C1 segment of cervical spinal cord (tissue), 14 donors: ENCODE measurements at regions not wholly inside any gene's neighbourhood (a gene's known extent, or its start where the extent isn't known, plus 50 kb on each side); places are given as distances from the start of the nearest gene placed in this dataset.

Source experiments
- DNase-seq, 14 donors: peaks; one replicate each; lab custom pipeline; 2025; lab: John Stamatoyannopoulos, UW

DNA sequence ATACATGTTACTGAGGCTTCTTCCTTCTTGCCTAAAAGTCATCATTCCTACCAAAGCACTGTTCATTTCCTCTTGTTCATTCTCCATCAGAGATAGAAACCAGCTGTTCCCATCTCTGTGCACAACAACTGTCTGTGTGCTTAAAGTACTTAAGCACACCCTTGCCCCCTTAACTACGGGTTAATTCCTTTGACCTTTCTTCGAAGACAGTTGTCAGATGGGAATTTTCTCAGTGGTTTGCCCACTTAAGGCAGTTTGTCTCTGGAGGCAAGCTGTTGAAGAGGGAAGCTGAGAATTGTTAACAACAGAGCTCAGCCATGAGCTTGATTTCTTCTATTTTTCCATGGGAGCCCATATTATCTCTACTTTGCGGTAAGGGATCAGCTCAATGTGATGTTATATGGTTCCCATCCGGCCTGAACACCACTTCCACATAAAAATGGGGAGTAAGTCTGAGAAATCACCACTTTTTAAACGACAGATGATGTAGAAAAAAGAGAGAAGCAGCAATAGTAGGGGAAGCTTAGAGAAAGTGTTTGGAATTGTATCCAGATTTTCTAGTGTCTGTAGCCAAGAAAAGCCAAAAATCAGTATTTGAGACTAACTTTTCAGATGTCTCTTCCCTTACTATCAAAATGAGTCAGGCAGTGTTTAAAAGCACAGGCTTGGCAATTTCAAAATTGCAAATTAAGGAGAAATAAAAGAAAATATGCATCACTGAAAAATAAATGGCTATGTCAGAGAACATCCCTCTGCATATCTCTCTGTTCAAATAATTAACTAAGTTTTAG lies 194.4 kb downstream of the SLIT2 start:
- DNase-seq: no peak

DNA sequence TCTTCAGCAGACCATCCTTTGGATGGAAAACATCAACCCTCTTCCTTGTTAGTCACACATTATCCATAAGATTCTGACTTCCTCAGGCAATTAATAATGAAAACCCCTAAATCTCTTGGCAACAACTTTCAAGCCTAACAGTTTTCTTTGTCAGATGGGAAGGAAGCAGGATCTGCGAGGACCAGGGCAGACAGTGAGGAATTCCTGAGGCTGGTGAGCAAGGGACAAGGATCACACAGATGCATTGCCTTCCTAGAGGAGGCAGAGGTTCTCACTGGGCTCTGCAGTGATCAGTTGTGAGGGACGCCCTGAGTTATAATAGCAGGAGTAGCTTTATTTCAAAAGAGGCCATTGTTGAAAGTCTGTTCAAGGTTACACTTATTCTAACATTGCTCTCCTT lies 195.4 kb downstream of the SLIT2 start:
- DNase-seq: no peak

DNA sequence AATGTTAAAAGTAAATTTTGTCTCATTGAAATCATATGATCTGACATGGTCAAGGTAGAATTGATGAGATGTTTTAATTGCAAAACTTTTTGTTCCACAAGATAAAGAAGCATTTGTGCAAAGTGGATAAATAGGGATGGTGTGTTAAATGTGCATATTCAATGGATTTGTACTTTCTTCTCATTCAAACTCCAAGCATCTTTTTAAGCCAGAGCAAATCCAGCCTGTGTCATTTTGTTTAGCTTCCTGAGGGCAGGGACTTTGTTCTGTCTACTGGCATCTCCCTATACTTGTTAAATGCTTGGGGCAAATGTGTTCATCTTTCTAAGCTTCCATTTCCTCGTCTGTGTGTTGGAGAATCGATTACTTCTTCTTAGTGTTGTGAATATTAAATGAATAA lies 200.3 kb downstream of the SLIT2 start:
- DNase-seq: no peak

DNA sequence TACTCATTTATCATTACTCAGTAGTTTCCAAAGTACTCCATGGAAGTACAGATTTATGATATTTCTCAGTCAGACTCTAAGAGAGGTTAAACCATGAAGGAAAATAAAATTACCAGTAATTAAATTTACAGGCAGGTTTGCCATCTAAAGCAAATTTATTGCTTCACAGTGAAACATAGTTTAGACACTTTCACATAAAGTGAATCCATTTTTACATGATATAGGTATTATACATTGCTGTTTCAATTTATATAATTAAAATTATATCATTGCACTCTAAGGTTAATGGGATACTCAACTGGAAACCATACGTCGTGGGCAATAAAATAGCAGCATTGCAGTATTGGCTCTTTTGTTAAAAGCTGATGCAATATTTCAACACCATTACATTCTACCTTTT lies 202.8 kb downstream of the SLIT2 start:
- DNase-seq: no peak

DNA sequence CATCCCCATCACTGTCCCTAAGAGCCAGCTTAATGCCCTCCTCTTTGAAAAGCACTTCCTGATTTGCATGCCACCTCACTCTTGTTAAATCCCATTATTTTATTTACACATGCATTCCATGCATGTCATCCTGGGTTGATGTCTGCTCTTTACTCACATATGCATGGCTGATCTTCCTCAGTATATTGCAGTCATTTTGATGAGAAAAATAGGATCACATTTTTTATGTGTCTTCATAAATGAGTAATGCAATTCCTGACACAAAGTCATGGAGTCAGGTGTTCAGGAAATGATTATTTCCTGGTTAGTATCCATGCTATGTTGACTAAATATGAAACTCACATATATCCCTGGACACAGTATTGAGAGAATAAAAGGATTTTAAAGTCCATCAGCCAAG lies 204.7 kb downstream of the SLIT2 start:
- no peak for DNase-seq

DNA sequence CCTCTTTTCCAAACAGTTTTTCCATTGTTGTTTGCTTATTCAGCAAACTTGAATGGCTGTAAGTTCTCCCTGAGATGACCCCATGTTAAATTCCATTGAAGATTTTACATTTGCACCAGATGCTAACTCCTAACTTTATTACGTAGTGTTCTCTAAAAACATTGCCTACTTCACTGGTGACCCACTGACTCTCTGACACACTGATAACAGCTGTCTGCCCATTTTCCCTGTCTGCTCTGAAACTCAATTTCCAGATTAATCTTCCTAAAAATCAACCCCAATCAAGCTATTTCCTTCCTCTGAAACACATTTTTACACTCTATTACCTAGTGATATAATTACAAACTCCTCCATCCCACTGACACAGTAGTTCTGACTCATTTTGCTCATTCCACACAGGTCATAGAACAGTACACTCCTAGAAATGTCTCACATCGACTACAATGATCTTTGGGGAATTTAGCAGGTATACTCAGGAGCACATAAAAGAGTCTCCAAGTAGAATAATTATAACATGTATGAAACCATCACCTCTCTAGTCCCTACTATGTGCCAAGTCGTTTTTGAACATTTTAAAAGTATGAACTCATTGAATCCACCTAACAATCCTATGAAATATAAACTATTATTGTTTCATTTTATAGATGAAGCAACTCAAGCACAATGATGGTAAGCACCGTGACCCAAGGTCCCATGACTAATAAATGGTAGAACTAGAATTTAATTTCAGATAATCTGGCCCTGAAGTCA lies 210.9 kb downstream of the SLIT2 start:
- no peak for DNase-seq

DNA sequence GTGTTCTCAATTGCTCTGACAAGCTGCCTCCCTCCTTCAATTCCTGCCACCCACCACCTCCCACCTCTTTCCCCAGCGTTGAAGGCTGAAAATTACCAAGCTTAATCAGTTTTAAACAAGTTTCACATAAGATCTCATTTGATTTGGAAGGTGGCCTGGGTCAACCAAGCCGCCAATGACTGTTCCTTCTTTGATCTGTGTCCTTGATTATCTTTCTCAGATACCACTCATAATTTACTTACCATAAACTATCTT lies 211.4 kb downstream of the SLIT2 start:
- DNase-seq: no peak

DNA sequence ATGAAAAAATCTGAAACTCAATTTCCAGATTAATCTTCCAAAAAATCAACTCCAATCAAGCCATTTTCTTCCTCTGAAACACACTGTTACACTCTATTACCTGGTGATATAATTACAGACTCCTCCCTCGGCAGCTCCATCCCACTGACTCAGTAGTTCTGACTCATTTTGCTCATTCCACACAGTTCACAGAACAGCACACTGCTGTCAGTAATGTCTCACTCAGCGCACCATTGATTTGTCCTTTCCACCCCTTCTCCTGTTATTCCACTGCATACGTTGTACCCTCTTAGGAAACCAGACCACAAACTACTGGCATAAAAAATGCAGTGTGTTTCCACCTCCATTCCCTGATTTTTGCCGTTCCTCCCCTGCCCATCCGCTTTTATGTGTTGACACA lies 212.7 kb downstream of the SLIT2 start:
- DNase-seq: no peak

- DNase-seq: no peak
Observed at GRCh38 chr4:20474119-20474518, 222.4 kb downstream of the SLIT2 start.

GRCh38 chr4:20478412-20478811 lies 221.8 kb upstream of the PACRGL start:
- no peak for DNase-seq

DNA sequence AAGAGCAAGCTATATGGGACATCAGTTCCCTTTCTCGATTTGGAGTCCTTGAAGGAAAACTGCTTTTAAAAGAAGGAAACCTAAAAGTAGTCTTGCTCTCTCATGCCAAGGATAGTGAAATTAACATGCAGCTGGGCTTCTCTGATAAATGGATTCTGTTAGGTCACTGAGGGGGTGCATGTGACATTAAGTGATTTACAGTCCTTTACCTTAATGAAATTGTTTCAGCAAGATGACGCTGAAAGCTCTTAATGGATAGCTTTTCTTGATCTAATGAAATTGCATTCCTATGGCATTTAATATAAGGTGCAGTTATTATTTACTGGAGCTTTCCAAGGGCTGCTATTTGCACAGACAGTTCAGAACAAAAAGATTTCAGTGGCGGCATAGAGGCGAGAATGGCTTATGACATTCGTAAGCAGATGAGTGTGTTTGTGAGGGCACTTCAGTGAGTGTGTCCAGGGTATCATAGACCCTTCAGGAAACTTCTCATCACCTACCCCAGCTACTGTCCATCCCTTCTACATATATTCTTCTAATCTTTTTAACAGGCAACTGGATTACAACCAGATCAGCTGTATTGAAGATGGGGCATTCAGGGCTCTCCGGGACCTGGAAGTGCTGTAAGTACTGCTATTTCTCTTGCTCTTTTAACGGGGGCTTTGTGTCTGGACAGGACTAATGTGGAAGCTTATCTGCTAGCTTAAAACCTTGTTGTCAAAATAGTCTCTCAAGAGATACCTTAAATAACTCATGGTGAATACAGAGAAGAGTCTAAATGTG lies 219.9 kb upstream of the PACRGL start:
- DNase-seq: no peak

- no peak for DNase-seq
Observed at GRCh38 chr4:20483416-20483815, 216.8 kb upstream of the PACRGL start.

GRCh38 chr4:20486433-20486832 lies 213.8 kb upstream of the PACRGL start:
- DNase-seq: no peak

GRCh38 chr4:20487446-20487845 lies 212.8 kb upstream of the PACRGL start:
- no peak for DNase-seq

GRCh38 chr4:20487852-20488251 lies 212.4 kb upstream of the PACRGL start:
- DNase-seq: no peak

DNA sequence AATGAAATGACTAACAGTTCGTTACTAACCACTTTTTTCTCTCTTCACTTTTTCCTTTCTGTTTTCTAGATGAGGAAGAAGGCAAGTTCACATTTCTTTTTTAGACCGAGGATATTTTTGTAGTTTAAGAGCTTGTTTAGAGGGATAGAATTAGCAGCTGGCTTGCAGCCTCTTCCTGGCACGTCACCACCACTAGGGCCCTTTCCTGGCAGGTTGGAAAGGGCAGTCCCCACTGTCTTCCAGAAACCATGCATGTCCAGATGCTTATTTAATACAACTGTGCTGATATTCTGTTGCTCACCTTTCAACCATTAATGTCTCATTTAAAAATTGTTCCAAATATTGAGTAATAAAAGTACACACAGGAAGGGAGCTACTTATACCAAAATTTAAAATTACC lies 209.5 kb upstream of the PACRGL start:
- DNase-seq: no peak

DNA sequence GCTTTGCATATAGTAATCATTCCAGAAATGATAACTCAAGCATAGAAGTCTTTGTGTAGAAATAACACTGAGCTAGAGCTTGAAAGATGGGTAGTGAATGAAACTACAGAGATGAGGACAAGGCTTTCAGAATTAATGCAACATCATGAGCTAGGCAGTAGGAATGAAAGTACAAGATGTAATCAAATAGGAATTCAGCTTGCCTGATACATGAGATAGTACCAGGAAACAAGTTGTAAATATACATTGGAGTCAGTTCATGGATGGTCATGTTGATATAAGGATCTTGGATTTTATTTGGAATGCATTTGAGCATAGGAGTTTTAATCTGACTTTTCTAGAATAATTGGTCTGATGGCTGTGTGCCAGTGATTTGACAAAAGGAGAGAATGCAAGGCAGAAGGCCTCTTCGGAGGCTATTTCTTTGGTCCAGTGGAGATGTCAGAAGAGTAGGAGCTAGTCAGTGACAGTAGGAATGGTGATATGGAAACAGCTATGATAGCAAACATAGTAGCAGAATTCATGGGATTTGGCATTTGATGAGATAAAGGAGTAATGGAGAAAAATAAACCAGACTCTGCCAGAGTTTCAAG lies 206.4 kb upstream of the PACRGL start:
- DNase-seq: no peak

GRCh38 chr4:20496068-20496467 lies 204.2 kb upstream of the PACRGL start:
- DNase-seq: no peak

- DNase-seq: no peak
Observed at GRCh38 chr4:20504146-20504545, 196.1 kb upstream of the PACRGL start.

GRCh38 chr4:20505927-20506326 lies 194.3 kb upstream of the PACRGL start:
- no peak for DNase-seq

GRCh38 chr4:20506827-20507226 lies 193.4 kb upstream of the PACRGL start:
- no peak for DNase-seq

- no peak for DNase-seq
Observed at GRCh38 chr4:20509315-20509714, 190.9 kb upstream of the PACRGL start.
